WTC11 (cell line): ENCODE measurements at regions not wholly inside any gene's neighbourhood (a gene's known extent, or its start where the extent isn't known, plus 50 kb on each side); places are given as distances from the start of the nearest gene placed in this dataset.

Experiments used
- ATAC-seq: fragments of 200-7000 bp; cut with Tn5 transposase; 2 replicates; pipeline ENCODE4 v1.10.0; 2021; ENCODE audit warnings: mild to moderate bottlenecking, moderate library complexity
- CTCF ChIA-PET: fragments of 300-600 bp; sonication (Branson Sonifier 250); formaldehyde crosslinking; loops from one replicate; lab custom pipeline; 2021; ENCODE audit warnings: antibody characterized with exemption; lab: Charles Lee
- POLR2A ChIA-PET: fragments of 350-600 bp; sonication (Branson Sonifier 250); formaldehyde crosslinking; loops from one replicate; lab custom pipeline; 2021; ENCODE audit warnings: antibody characterized with exemption; lab: Charles Lee
- DNase-seq: peaks from one replicate; pipeline ENCODE4 v3.0.0; 2021; ENCODE audit warnings: low spot score
- H3K27ac Mint-ChIP-seq: 2 replicates; pipeline ENCODE4 v1.8.0; 2021; ENCODE audit warnings: mixed read lengths
- H3K27me3 Mint-ChIP-seq: 2 replicates; pipeline ENCODE4 v1.8.0; 2021; ENCODE audit warnings: low read depth, mild to moderate bottlenecking, moderate library complexity, mixed read lengths
- H3K36me3 Mint-ChIP-seq: 2 replicates; pipeline ENCODE4 v1.8.0; 2021; ENCODE audit warnings: mixed read lengths
- H3K4me1 Mint-ChIP-seq: 2 replicates; pipeline ENCODE4 v1.8.0; 2022; ENCODE audit warnings: mixed read lengths
- H3K4me3 Mint-ChIP-seq: 2 replicates; pipeline ENCODE4 v1.8.0; 2021; ENCODE audit warnings: mild to moderate bottlenecking, moderate library complexity, mixed read lengths
- H3K9me3 Mint-ChIP-seq: 2 replicates; pipeline ENCODE4 v1.8.0; 2021; ENCODE audit warnings: mixed read lengths
- ARID4B ChIP-seq: sonication (generic); formaldehyde crosslinking; IDR thresholded peaks from 2 replicates; pipeline ENCODE4 v1.8.0; 2023; ENCODE audit warnings: missing genetic modification reagents, mild to moderate bottlenecking, borderline replicate concordance
- ATF1 ChIP-seq: sonication (generic); formaldehyde crosslinking; IDR thresholded peaks from 2 replicates; pipeline ENCODE4 v1.8.1; 2023; ENCODE audit warnings: mild to moderate bottlenecking, moderate library complexity, missing genetic modification reagents
- CREB1 ChIP-seq: sonication (generic); formaldehyde crosslinking; IDR thresholded peaks from 2 replicates; pipeline ENCODE4 v1.8.0; 2023; ENCODE audit warnings: mild to moderate bottlenecking, missing genetic modification reagents
- ELF4 ChIP-seq: sonication (generic); formaldehyde crosslinking; IDR thresholded peaks from 2 replicates; pipeline ENCODE4 v1.8.1; 2022; ENCODE audit warnings: low read depth, mild to moderate bottlenecking, moderate library complexity, missing genetic modification reagents
- FOXJ3 ChIP-seq: sonication (generic); formaldehyde crosslinking; IDR thresholded peaks from 2 replicates; pipeline ENCODE4 v1.9.0; 2021; ENCODE audit warnings: missing genetic modification reagents, mild to moderate bottlenecking, borderline replicate concordance
- FOXP1 ChIP-seq: sonication (generic); formaldehyde crosslinking; IDR thresholded peaks from 2 replicates; pipeline ENCODE4 v1.8.0; 2022; ENCODE audit warnings: missing genetic modification reagents, mild to moderate bottlenecking, moderate library complexity, borderline replicate concordance
- HMGA2 ChIP-seq: fragments of 250-450 bp; sonication (Bioruptor Pico); IDR thresholded peaks from 2 replicates; pipeline ENCODE4 v1.4.0; 2021; ENCODE audit warnings: mild to moderate bottlenecking, moderate library complexity
- NFE2L1 ChIP-seq: sonication (generic); formaldehyde crosslinking; IDR thresholded peaks from 2 replicates; pipeline ENCODE4 v1.8.1; 2023; ENCODE audit warnings: missing genetic modification reagents
- NFYB ChIP-seq: sonication (generic); formaldehyde crosslinking; conservative IDR thresholded peaks from 2 replicates; pipeline ENCODE4 v1.8.0; 2022; ENCODE audit warnings: low read depth, missing genetic modification reagents
- RELA ChIP-seq: sonication (generic); formaldehyde crosslinking; IDR thresholded peaks from 2 replicates; pipeline ENCODE4 v1.8.1; 2022; ENCODE audit warnings: missing genetic modification reagents, mild to moderate bottlenecking, borderline replicate concordance
- RORB ChIP-seq: fragments of 250-450 bp; sonication (Bioruptor Pico); IDR thresholded peaks from 2 replicates; pipeline ENCODE4 v1.9.0; 2021; ENCODE audit warnings: mild to moderate bottlenecking
- SOX15 ChIP-seq: fragments of 250-450 bp; sonication (Bioruptor Pico); IDR thresholded peaks from 2 replicates; pipeline ENCODE4 v1.9.0; 2021; ENCODE audit warnings: mild to moderate bottlenecking
- STAT6 ChIP-seq: sonication (generic); formaldehyde crosslinking; conservative IDR thresholded peaks from 2 replicates; pipeline ENCODE4 v1.8.1; 2023; ENCODE audit warnings: mild to moderate bottlenecking, low read depth, missing genetic modification reagents, moderate library complexity
- TCF7 ChIP-seq: sonication (generic); formaldehyde crosslinking; IDR thresholded peaks from 2 replicates; pipeline ENCODE4 v1.8.0; 2022; ENCODE audit warnings: mild to moderate bottlenecking, low read depth, missing genetic modification reagents, moderate library complexity
- ZBTB43 ChIP-seq: sonication (generic); formaldehyde crosslinking; IDR thresholded peaks from 2 replicates; pipeline ENCODE4 v1.8.1; 2023; ENCODE audit warnings: mild to moderate bottlenecking, missing genetic modification reagents
- ZNF263 ChIP-seq: sonication (generic); formaldehyde crosslinking; IDR thresholded peaks from 2 replicates; pipeline ENCODE4 v1.8.1; 2022; ENCODE audit warnings: low read depth, mild to moderate bottlenecking, moderate library complexity, missing genetic modification reagents
- ZNF396 ChIP-seq: fragments of 250-450 bp; sonication (Bioruptor Pico); IDR thresholded peaks from 2 replicates; pipeline ENCODE4 v1.8.0; 2021; ENCODE audit warnings: mild to moderate bottlenecking, moderate library complexity, borderline replicate concordance
- ZNF425 ChIP-seq: fragments of 250-450 bp; sonication (Bioruptor Pico); conservative IDR thresholded peaks from 2 replicates; pipeline ENCODE4 v1.9.0; 2021; ENCODE audit warnings: mild to moderate bottlenecking
- TF ChIP-seq, protein P1 (sequence below): sonication (generic); formaldehyde crosslinking; IDR thresholded peaks from 2 replicates; pipeline ENCODE4 v1.8.1; 2022; ENCODE audit warnings: low read depth, missing genetic modification reagents, borderline replicate concordance
- TF ChIP-seq, protein P2 (sequence below): sonication (generic); formaldehyde crosslinking; IDR thresholded peaks from 2 replicates; pipeline ENCODE4 v1.8.1; 2022; ENCODE audit warnings: mild to moderate bottlenecking, moderate library complexity, missing genetic modification reagents

- no peak for TF ChIP-seq ELF4 (CRISPR knock-in tag)
- TF ChIP-seq FOXP1 (CRISPR knock-in tag), result no peak
- no peak for TF ChIP-seq RORB
- TF ChIP-seq NFYB (CRISPR knock-in tag), result no peak
- no peak for TF ChIP-seq SOX15 (CRISPR knock-in tag)
- no peak for TF ChIP-seq HMGA2 (CRISPR knock-in tag)
- no peak for TF ChIP-seq ZNF396 (CRISPR knock-in tag)
- TF ChIP-seq RELA (CRISPR knock-in tag), result no peak
- no peak for TF ChIP-seq CREB1 (CRISPR knock-in tag)
- TF ChIP-seq TCF7 (CRISPR knock-in tag), result no peak
- TF ChIP-seq, all 79 proteins: peak for 0
- H3K4me3 Mint-ChIP-seq, result no peak overlapping the region
- 0 out of 2 replicates have a peak, but pooled peaks cover 2% of the 10 kb centered on the region for H3K36me3 Mint-ChIP-seq
- DNase-seq (no peak), ATAC-seq (no peak)
- no peaks in the 10 kb centered on the region for H3K4me1 Mint-ChIP-seq
- H3K27me3 Mint-ChIP-seq, result peaks cover 65% of the 10 kb centered on the region
- H3K27ac Mint-ChIP-seq, result no peak overlapping the region
- 0 out of 2 replicates have a peak, but pooled peaks cover 4% of the 10 kb centered on the region for H3K9me3 Mint-ChIP-seq
- POLR2A ChIA-PET, result no interaction called here
- CTCF ChIA-PET, result no interaction called here
These were observed 384.5 kb upstream of the CDH4 start for GRCh38 chr20:60867589-60867988.

GRCh38 chr20:60868316-60868891 is 383.7 kb upstream of the CDH4 start:
- H3K4me1 Mint-ChIP-seq, result no peaks in the 10 kb centered on the region
- H3K27me3 Mint-ChIP-seq, result peaks cover 65% of the 10 kb centered on the region
- CTCF ChIA-PET, result no interaction called here
- POLR2A ChIA-PET, result no interaction called here
- no peak overlapping the region for H3K4me3 Mint-ChIP-seq
- no peak overlapping the region for H3K27ac Mint-ChIP-seq
- peaks cover 4% of the 10 kb centered on the region; the same call in 1 of the 2 replicates for H3K9me3 Mint-ChIP-seq
- 0 out of 2 replicates have a peak, but pooled peaks cover 2% of the 10 kb centered on the region for H3K36me3 Mint-ChIP-seq
- no peak for DNase-seq
- ATAC-seq, result no peak
- TF ChIP-seq, protein P1, sequence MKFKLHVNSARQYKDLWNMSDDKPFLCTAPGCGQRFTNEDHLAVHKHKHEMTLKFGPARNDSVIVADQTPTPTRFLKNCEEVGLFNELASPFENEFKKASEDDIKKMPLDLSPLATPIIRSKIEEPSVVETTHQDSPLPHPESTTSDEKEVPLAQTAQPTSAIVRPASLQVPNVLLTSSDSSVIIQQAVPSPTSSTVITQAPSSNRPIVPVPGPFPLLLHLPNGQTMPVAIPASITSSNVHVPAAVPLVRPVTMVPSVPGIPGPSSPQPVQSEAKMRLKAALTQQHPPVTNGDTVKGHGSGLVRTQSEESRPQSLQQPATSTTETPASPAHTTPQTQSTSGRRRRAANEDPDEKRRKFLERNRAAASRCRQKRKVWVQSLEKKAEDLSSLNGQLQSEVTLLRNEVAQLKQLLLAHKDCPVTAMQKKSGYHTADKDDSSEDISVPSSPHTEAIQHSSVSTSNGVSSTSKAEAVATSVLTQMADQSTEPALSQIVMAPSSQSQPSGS (CRISPR knock-in tag), result no peak
- TF ChIP-seq SOX15 (CRISPR knock-in tag) (no peak), ATF1 (CRISPR knock-in tag) (no peak), FOXJ3 (CRISPR knock-in tag) (no peak), ZNF263 (no peak), STAT6 (CRISPR knock-in tag) (no peak), ZBTB43 (CRISPR knock-in tag) (no peak), ARID4B (CRISPR knock-in tag) (no peak), ZNF425 (no peak), NFE2L1 (CRISPR knock-in tag) (no peak)
- TF ChIP-seq, protein P2, sequence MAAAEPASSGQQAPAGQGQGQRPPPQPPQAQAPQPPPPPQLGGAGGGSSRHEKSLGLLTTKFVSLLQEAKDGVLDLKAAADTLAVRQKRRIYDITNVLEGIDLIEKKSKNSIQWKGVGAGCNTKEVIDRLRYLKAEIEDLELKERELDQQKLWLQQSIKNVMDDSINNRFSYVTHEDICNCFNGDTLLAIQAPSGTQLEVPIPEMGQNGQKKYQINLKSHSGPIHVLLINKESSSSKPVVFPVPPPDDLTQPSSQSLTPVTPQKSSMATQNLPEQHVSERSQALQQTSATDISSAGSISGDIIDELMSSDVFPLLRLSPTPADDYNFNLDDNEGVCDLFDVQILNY, result no peak
